B cell (primary cell): ENCODE measurements at regions not wholly inside any gene's neighbourhood (a gene's known extent, or its start where the extent isn't known, plus 50 kb on each side); places are given as distances from the start of the nearest gene placed in this dataset.

Experiments used
- CTCF ChIP-seq: fragments of 200-600 bp; IDR thresholded peaks from one replicate; pipeline ENCODE4 v1.8.0; 2022; ENCODE audit warnings: antibody characterized with exemption, mild to moderate bottlenecking
- EZH2 ChIP-seq: IDR thresholded peaks from 2 replicates; pipeline ENCODE4 v1.6.1; 2012; ENCODE audit warnings: borderline replicate concordance, low read depth, mild to moderate bottlenecking, moderate library complexity, low read length; ENCODE audit not compliant: insufficient read depth, poor library complexity, severe bottlenecking

- TF ChIP-seq CTCF: no peak
- no peak for TF ChIP-seq EZH2
Observed at GRCh38 chr3:99250821-99251355, 349.4 kb upstream of the DCBLD2 start.
